ENCODE measurements at regions not wholly inside any gene's neighbourhood (a gene's known extent, or its start where the extent isn't known, plus 50 kb on each side); places are given as distances from the start of the nearest gene placed in this dataset.

DNA sequence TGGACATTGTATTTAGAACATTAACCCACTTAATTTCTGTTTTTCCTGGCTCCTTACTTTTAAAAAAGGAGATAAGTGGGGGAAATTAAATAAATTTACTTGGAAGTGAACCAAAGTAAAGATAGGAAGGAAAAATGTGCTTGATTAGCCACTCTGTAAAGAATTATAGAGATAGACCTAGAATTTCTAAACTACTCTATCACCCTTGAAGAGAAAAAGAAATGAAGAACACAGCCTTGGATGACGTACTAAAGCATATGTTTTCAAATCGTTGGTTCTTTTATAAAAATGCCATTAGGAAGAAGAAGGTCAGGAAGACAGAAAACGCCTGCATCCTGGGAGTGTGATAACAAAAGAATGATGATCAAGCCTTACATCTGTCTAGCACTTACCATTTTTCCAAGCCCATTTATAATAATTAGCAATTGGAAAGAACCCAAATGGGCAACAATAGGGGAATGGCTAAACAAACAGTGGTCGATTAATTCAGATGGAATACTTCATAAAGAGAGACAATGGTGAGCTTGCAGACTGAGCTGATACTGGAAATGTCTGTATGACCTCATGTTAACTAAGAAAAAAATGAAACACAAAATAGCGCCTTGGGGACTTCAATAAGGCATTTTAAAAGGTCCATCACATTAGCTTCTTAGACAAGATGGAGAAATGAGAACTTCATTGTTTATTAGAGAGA, 81.0 kb upstream of the LRRC55 start:
- DNase-seq (ENCODE audit: low read depth) = no peak

DNA sequence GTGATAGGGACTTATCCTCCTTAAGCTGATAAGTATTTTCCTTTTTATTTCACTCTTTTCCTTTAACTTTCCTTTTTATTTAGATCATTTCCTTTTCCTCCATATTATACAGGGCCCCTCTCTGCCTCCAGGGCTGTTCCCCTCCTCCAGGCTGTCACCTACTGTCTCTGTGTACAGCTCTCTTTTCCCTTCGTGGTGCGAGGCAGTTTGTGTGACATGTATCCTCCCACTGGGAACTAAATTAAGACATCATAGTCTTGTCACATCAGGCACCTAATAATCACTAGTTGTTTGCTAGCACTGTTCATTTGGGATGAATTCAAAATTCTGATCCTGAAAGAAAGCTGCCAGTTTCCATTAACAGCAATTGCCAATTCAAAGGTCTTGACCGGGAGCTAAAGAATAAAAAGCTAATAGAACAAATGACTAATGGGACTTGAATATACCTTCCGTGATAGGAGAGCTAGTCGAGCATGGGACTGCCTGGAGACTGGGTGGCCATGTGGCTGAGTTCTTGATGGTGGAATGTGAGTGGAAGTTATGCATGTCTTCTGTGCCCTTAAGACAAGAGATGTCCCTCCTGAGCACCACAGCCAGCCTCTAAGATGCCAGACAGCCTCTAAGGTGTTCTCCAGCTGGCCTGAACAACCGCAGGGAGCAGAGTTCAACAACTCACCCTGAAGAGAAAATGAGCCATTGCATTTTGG, 77.7 kb upstream of the LRRC55 start:
- no peak for DNase-seq (ENCODE audit: low read depth)

DNA sequence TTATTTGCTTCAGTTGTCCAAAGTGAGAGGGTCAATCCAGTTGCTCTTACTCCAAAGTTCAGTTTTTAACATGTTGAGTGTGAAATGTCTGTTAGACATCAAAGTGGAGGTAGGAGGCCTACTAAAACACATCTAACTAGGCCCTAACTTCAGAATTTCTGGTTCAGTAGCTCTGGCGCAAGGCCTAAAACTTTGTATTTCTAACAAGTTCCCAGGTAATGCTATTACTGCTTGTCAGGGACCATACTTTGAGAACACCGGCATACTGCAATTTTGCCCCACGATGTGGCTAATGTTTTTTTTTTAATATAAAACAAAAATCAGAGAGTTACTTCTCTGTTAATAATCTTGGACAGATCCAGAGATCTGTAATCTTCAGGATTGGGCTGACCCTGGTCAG, 72.4 kb upstream of the LRRC55 start:
- no peak for DNase-seq (ENCODE audit: low read depth)

DNA sequence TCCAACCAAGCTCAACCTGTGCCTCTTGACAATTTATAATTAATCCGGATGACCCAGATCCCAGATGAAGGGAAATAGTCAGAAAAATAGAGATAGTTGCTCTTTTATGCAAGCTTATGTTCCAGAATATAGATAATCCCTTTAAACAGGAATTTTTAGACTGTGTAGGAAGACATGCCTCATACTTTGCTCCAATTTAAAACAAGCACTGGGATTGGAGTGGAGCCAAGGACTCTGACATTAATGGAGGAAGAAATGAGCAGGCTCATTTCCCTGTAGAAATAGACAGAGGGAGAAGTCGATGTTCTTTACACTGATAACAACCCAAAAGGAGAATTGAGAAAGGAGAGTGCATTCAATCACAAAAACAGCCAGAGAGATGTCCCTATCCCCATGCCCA, 70.1 kb upstream of the LRRC55 start:
- DNase-seq (ENCODE audit: low read depth) = no peak

DNA sequence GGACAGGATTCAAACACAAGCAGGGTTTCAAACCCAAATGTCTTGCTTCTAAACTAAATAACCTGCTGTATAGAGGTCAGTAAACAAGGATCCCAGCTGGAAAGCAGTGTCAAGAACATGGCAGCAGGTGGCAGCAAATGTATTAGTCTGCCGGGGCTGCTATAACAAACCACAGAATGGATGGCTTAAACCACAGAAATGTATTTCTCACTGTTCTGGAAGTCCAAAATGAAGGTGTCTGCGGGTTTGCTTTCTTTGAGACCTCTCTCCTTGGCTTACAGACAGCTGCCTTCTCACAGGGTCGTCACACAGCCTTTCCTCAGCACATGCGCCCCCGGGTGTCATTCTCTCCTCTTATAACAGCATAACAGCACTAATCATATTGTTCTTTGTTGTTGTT, 65.1 kb upstream of the LRRC55 start:
- DNase-seq (ENCODE audit: low read depth) = peak; percentile 57

DNA sequence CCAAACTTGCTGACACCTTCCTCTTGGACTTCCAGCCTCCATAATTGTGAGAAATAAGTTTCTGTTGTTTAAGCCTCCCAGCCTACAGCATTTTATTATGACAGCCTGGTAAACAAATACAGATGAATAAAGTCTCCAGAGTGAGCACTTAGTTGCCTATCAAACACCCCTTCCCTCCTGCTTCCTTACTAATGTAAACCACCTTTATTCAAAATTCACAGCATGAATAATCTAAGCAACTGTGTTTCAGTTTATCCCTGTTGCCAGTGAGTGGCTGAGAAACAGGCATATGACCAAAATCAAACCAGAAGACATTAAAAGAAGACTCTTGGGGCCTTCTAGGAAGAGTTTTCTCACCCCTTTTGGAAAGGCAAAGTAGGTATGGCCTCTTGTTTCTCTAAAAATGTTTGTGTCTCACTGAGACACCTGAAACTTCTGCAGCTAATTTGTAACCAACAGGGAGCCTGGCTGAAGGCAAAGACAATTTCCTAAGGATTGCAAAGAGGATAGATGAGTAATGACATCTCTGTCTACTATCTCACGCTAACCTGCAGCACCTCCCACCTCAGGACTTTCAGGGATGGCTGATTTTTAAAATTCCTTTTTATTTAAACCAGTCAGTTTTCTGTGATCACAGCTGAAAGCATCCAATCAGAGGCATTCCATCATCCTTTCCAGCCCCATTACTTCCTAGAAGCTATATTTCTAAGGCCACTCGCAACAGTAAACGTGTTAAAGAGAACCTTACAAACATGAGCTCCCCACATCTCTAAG, 61.4 kb upstream of the LRRC55 start:
- no peak for DNase-seq (ENCODE audit: low read depth)

DNA sequence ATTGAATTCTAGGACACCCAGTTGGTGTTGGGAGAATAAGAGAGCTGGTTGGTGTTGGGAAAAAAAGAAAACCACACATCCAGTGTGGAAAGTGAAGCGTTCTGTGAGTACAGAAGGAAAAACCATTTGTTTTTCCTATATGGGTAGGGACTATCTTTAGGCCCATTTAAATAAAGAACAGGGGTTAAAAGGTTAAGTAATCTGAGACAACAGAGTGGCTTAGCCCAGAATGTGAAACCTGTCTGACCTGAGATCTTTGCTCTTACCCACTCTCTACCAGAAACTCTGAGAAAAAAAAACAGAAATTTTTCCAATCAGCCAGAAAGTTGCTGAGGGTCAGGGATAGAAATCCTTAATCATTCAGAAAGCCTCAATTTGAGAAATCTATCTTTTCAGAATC, 59.8 kb upstream of the LRRC55 start:
- no peak for DNase-seq (ENCODE audit: low read depth)

DNA sequence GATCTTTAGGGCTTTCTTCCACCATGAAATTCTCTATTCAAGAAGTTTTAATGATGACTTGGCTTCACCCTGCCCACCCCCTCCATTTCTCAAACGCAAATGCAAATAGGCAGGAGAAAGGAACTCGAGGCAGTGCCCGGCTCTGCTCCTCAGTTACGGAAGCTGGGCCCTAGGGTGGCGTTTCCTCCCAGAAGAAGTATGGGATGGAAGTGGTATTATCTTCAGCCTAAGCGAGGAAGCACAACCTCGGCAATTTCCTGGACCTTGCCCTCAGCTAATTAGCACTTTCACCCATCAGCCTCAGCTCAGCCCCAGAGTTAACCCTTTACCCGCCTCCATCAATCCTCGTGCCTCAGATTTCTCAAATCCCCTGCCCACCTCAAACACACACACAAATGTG, 58.2 kb upstream of the LRRC55 start:
- DNase-seq (ENCODE audit: low read depth) = no peak

DNA sequence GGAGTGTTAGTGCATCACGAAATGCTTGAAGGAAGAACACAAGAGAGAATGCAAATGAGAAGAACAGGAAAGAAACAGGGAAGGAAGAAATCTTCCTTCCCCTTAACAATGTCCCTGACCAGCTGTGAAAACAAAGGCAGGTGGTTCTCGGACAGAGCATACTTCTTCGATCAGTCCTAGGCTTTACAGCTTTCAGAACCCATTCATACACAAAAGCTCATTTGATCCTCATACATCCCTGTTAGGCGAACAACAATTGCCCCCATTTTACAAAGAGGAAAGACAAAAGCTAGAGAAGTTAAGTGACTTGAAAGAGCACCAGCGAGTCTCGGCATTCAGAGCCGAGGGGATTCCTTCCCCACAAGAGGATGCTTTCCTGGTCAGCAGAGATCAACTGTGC, 57.2 kb upstream of the LRRC55 start:
- DNase-seq (ENCODE audit: low read depth) = no peak

DNA sequence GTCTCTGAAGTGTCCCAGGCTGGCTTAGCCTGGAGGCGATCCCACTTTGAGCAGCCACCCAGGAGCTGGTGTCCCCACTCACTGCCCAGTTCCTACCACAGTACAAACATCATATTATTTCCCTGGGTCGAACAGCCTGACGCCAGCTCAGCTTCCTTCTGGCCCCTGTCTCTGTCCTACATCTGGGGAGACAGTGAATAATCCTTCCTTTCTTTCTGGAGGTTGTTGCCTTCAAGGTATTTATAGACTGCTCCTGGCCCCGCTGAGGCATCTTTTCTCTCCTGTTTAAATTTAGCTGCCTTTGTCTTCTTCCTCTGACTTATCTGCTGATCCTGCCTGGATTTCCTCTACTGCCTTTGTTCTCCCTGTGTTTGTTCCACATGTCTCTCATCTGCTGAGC, 56.8 kb upstream of the LRRC55 start:
- no peak for DNase-seq (ENCODE audit: low read depth)

DNA sequence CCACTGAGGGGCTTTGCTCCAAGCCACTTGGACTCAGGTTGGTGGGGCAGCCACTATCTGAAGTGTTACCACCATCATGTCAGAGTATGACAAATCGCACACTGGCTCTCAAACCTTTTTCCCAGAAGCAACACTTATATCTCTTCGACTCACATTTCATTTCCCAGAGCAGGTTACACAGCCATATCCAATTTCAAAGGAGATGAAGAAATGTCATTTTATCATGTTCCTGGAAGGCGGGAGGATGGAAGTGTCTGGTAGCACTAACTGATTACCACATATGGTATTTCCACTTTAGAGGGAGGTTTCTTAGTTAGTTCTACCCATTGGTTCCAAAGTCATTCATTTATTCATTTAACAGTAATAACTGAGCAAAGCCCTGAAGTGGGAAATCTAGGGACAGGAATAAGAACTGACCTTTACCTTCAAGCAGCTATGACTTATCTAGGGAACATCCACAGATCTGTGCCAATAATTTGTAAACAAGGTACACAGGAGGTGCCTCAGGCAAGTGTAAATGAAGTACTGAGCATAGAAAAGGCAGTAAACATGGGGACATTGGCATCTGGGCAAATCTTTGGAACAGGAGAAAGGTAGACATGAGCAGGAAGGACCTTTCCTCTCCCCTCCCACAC, 54.9 kb upstream of the LRRC55 start:
- no peak for DNase-seq (ENCODE audit: low read depth)

DNA sequence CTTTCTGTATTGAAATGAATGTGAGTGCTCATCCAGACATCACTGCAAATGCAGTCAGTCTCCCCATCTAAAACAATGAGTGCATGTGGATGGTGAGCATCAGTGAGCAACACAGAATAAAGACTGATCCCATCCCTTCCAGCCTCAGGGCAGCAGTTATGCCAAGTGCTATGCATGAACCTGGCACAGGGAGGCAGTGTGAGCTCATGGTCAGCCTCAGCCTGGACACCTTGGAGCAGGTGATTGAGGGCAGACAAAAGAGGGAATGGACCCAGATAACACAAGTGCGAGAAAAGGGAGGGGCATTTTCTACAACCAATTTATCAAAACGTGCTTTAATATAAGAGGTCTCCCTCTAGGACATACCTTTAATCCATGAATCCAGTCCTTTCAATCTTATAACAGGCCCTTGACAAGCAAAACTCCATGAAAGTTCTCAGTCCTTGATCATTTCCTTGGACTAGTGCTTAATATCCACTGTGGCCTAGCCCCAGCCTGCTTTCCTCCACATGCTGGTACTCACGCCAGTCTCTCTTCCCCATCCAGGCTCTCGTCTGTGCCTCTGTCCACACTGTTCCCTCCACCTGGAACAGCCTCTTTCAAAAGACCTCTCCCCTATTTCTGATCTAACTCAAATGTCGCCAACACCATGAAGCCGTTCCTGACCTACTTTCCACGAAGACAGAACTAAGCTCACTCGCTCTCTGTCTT, 50.5 kb upstream of the LRRC55 start:
- DNase-seq (ENCODE audit: low read depth) = no peak

All from RPMI7951 (cell line).